ENCODE measurements at regions not wholly inside any gene's neighbourhood (a gene's known extent, or its start where the extent isn't known, plus 50 kb on each side); places are given as distances from the start of the nearest gene placed in this dataset.

- no CpG with 5 or more reads among the region's 4 CpGs for WGBS (ENCODE audit: insufficient coverage, insufficient read length)
Measured at GRCh38 chr12:97616946-97617345, 154.3 kb downstream of the RMST start.

GRCh38 chr12:97628962-97629361 lies 166.4 kb downstream of the RMST start:
- H3K36me3 ChIP-seq (ENCODE audit: control insufficient read depth, insufficient read depth, low read length) = no peaks in the 10 kb centered on the region
- H3K4me1 ChIP-seq (ENCODE audit: control insufficient read depth, insufficient read depth, low read length) = no peaks in the 10 kb centered on the region
- no peak for DNase-seq (ENCODE audit: low read depth, low spot score)
- H3K27me3 ChIP-seq (ENCODE audit: control insufficient read depth, insufficient read depth, low read length) = no peaks in the 10 kb centered on the region
- no peak overlapping the region for H3K4me3 ChIP-seq (ENCODE audit: low read length)
- no peaks in the 10 kb centered on the region for H3K9me3 ChIP-seq (ENCODE audit: control insufficient read depth, insufficient read depth, low read length)
- H3K27ac ChIP-seq (ENCODE audit: low read length) = no peak overlapping the region

More at GRCh38 chr12:97616946-97617345, 154.3 kb downstream of the RMST start:
- H3K36me3 ChIP-seq (ENCODE audit: control insufficient read depth, insufficient read depth, low read length) = no peaks in the 10 kb centered on the region
- H3K4me1 ChIP-seq (ENCODE audit: control insufficient read depth, insufficient read depth, low read length) = no peaks in the 10 kb centered on the region
- H3K27ac ChIP-seq (ENCODE audit: low read length) = no peak overlapping the region
- DNase-seq (ENCODE audit: low read depth, low spot score) = no peak
- no peak overlapping the region for H3K4me3 ChIP-seq (ENCODE audit: low read length)
- no peaks in the 10 kb centered on the region for H3K27me3 ChIP-seq (ENCODE audit: control insufficient read depth, insufficient read depth, low read length)
- no peaks in the 10 kb centered on the region for H3K9me3 ChIP-seq (ENCODE audit: control insufficient read depth, insufficient read depth, low read length)

- no peaks in the 10 kb centered on the region for H3K4me1 ChIP-seq (ENCODE audit: control insufficient read depth, insufficient read depth, low read length)
- H3K27ac ChIP-seq (ENCODE audit: low read length) = no peak overlapping the region
- DNase-seq (ENCODE audit: low read depth, low spot score) = no peak
- H3K27me3 ChIP-seq (ENCODE audit: control insufficient read depth, insufficient read depth, low read length) = no peaks in the 10 kb centered on the region
- no peak overlapping the region for H3K4me3 ChIP-seq (ENCODE audit: low read length)
- no peaks in the 10 kb centered on the region for H3K9me3 ChIP-seq (ENCODE audit: control insufficient read depth, insufficient read depth, low read length)
- no peaks in the 10 kb centered on the region for H3K36me3 ChIP-seq (ENCODE audit: control insufficient read depth, insufficient read depth, low read length)
Measured at GRCh38 chr12:97629382-97629781, 166.8 kb downstream of the RMST start.

GRCh38 chr12:97630356-97630755 lies 167.8 kb downstream of the RMST start:
- Histone ChIP-seq H3K27me3 (ENCODE audit: control insufficient read depth, insufficient read depth, low read length) (no peaks in the 10 kb centered on the region), H3K4me1 (ENCODE audit: control insufficient read depth, insufficient read depth, low read length) (no peaks in the 10 kb centered on the region), H3K27ac (ENCODE audit: low read length) (no peak overlapping the region), H3K4me3 (ENCODE audit: low read length) (no peak overlapping the region), H3K9me3 (ENCODE audit: control insufficient read depth, insufficient read depth, low read length) (no peaks in the 10 kb centered on the region), H3K36me3 (ENCODE audit: control insufficient read depth, insufficient read depth, low read length) (no peaks in the 10 kb centered on the region)
- no CpG with 5 or more reads among the region's 2 CpGs for WGBS (ENCODE audit: insufficient coverage, insufficient read length)
- DNase-seq (ENCODE audit: low read depth, low spot score) = no peak

- no peaks in the 10 kb centered on the region for H3K36me3 ChIP-seq (ENCODE audit: control insufficient read depth, insufficient read depth, low read length)
- no peaks in the 10 kb centered on the region for H3K4me1 ChIP-seq (ENCODE audit: control insufficient read depth, insufficient read depth, low read length)
- no CpG with 5 or more reads among the region's 4 CpGs for WGBS (ENCODE audit: insufficient coverage, insufficient read length)
- H3K27me3 ChIP-seq (ENCODE audit: control insufficient read depth, insufficient read depth, low read length) = no peaks in the 10 kb centered on the region
- H3K9me3 ChIP-seq (ENCODE audit: control insufficient read depth, insufficient read depth, low read length) = no peaks in the 10 kb centered on the region
- DNase-seq (ENCODE audit: low read depth, low spot score) = no peak
- no peak overlapping the region for H3K4me3 ChIP-seq (ENCODE audit: low read length)
- H3K27ac ChIP-seq (ENCODE audit: low read length) = no peak overlapping the region
Measured at GRCh38 chr12:97630875-97631274, 168.3 kb downstream of the RMST start.

GRCh38 chr12:97637770-97638169 lies 175.2 kb downstream of the RMST start:
- Histone ChIP-seq H3K9me3 (ENCODE audit: control insufficient read depth, insufficient read depth, low read length) (no peaks in the 10 kb centered on the region), H3K4me3 (ENCODE audit: low read length) (no peak overlapping the region), H3K4me1 (ENCODE audit: control insufficient read depth, insufficient read depth, low read length) (peaks cover 2% of the 10 kb centered on the region; the same call in 1 of the 2 replicates), H3K27me3 (ENCODE audit: control insufficient read depth, insufficient read depth, low read length) (no peaks in the 10 kb centered on the region), H3K36me3 (ENCODE audit: control insufficient read depth, insufficient read depth, low read length) (no peaks in the 10 kb centered on the region), H3K27ac (ENCODE audit: low read length) (no peak overlapping the region)
- DNase-seq (ENCODE audit: low read depth, low spot score) = no peak
- no CpG with 5 or more reads among the region's 3 CpGs for WGBS (ENCODE audit: insufficient coverage, insufficient read length)

GRCh38 chr12:97638739-97639138 lies 176.1 kb downstream of the RMST start:
- H3K9me3 ChIP-seq (ENCODE audit: control insufficient read depth, insufficient read depth, low read length) = no peaks in the 10 kb centered on the region
- DNase-seq (ENCODE audit: low read depth, low spot score) = no peak
- no peak overlapping the region for H3K27ac ChIP-seq (ENCODE audit: low read length)
- no peak overlapping the region for H3K4me3 ChIP-seq (ENCODE audit: low read length)
- H3K27me3 ChIP-seq (ENCODE audit: control insufficient read depth, insufficient read depth, low read length) = no peaks in the 10 kb centered on the region
- H3K36me3 ChIP-seq (ENCODE audit: control insufficient read depth, insufficient read depth, low read length) = no peaks in the 10 kb centered on the region
- WGBS (ENCODE audit: insufficient coverage, insufficient read length) = no CpG with 5 or more reads among the region's 2 CpGs
- H3K4me1 ChIP-seq (ENCODE audit: control insufficient read depth, insufficient read depth, low read length) = peaks cover 2% of the 10 kb centered on the region; the same call in 1 of the 2 replicates

GRCh38 chr12:97639702-97640101 lies 177.1 kb downstream of the RMST start:
- no peak overlapping the region for H3K27ac ChIP-seq (ENCODE audit: low read length)
- no peaks in the 10 kb centered on the region for H3K9me3 ChIP-seq (ENCODE audit: control insufficient read depth, insufficient read depth, low read length)
- H3K36me3 ChIP-seq (ENCODE audit: control insufficient read depth, insufficient read depth, low read length) = no peaks in the 10 kb centered on the region
- H3K4me3 ChIP-seq (ENCODE audit: low read length) = no peak overlapping the region
- no CpG with 5 or more reads among the region's 1 CpG for WGBS (ENCODE audit: insufficient coverage, insufficient read length)
- H3K27me3 ChIP-seq (ENCODE audit: control insufficient read depth, insufficient read depth, low read length) = no peaks in the 10 kb centered on the region
- no peak for DNase-seq (ENCODE audit: low read depth, low spot score)
- peaks cover 2% of the 10 kb centered on the region; the same call in 1 of the 2 replicates for H3K4me1 ChIP-seq (ENCODE audit: control insufficient read depth, insufficient read depth, low read length)

GRCh38 chr12:97640826-97641225 lies 178.2 kb downstream of the RMST start:
- no peak overlapping the region for H3K4me3 ChIP-seq (ENCODE audit: low read length)
- H3K36me3 ChIP-seq (ENCODE audit: control insufficient read depth, insufficient read depth, low read length) = no peaks in the 10 kb centered on the region
- H3K4me1 ChIP-seq (ENCODE audit: control insufficient read depth, insufficient read depth, low read length) = peaks cover 2% of the 10 kb centered on the region; the same call in 1 of the 2 replicates
- no peak overlapping the region for H3K27ac ChIP-seq (ENCODE audit: low read length)
- DNase-seq (ENCODE audit: low read depth, low spot score) = no peak
- H3K27me3 ChIP-seq (ENCODE audit: control insufficient read depth, insufficient read depth, low read length) = no peaks in the 10 kb centered on the region
- H3K9me3 ChIP-seq (ENCODE audit: control insufficient read depth, insufficient read depth, low read length) = no peaks in the 10 kb centered on the region
- no CpG with 5 or more reads among the region's 6 CpGs for WGBS (ENCODE audit: insufficient coverage, insufficient read length)

- Histone ChIP-seq H3K9me3 (ENCODE audit: control insufficient read depth, insufficient read depth, low read length) (no peaks in the 10 kb centered on the region), H3K4me1 (ENCODE audit: control insufficient read depth, insufficient read depth, low read length) (peaks cover 2% of the 10 kb centered on the region; the same call in 1 of the 2 replicates), H3K27ac (ENCODE audit: low read length) (no peak overlapping the region), H3K27me3 (ENCODE audit: control insufficient read depth, insufficient read depth, low read length) (no peaks in the 10 kb centered on the region), H3K4me3 (ENCODE audit: low read length) (no peak overlapping the region), H3K36me3 (ENCODE audit: control insufficient read depth, insufficient read depth, low read length) (no peaks in the 10 kb centered on the region)
- WGBS (ENCODE audit: insufficient coverage, insufficient read length) = no CpG with 5 or more reads among the region's 5 CpGs
- DNase-seq (ENCODE audit: low read depth, low spot score) = no peak
Measured at GRCh38 chr12:97642911-97643310, 180.3 kb downstream of the RMST start.

GRCh38 chr12:97643924-97644323 lies 181.3 kb downstream of the RMST start:
- no peaks in the 10 kb centered on the region for H3K9me3 ChIP-seq (ENCODE audit: control insufficient read depth, insufficient read depth, low read length)
- no peaks in the 10 kb centered on the region for H3K36me3 ChIP-seq (ENCODE audit: control insufficient read depth, insufficient read depth, low read length)
- WGBS (ENCODE audit: insufficient coverage, insufficient read length) = no CpG with 5 or more reads among the region's 7 CpGs
- no peak overlapping the region for H3K4me3 ChIP-seq (ENCODE audit: low read length)
- H3K27me3 ChIP-seq (ENCODE audit: control insufficient read depth, insufficient read depth, low read length) = no peaks in the 10 kb centered on the region
- peaks cover 2% of the 10 kb centered on the region; the same call in 1 of the 2 replicates for H3K4me1 ChIP-seq (ENCODE audit: control insufficient read depth, insufficient read depth, low read length)
- H3K27ac ChIP-seq (ENCODE audit: low read length) = no peak overlapping the region
- no peak for DNase-seq (ENCODE audit: low read depth, low spot score)

All from iPS DF 6.9 (cell line).